ENCODE measurements at regions not wholly inside any gene's neighbourhood (a gene's known extent, or its start where the extent isn't known, plus 50 kb on each side); places are given as distances from the start of the nearest gene placed in this dataset.

- no peak for FAIRE-seq
These were observed 64.2 kb downstream of the LLPH start for GRCh38 chr12:66066137-66066928.

- FAIRE-seq: no peak
These were observed 64.9 kb downstream of the LLPH start for GRCh38 chr12:66065641-66066136.

GRCh38 chr12:66065150-66065549 lies 65.4 kb downstream of the LLPH start:
- FAIRE-seq: no peak

- no peak for FAIRE-seq
These were observed 66.6 kb downstream of the LLPH start for GRCh38 chr12:66063916-66064315.

GRCh38 chr12:66062290-66062625 lies 68.3 kb downstream of the LLPH start:
- FAIRE-seq: no peak

GRCh38 chr12:66061557-66062289 lies 68.8 kb downstream of the LLPH start:
- no peak for FAIRE-seq

GRCh38 chr12:66061076-66061475 lies 69.5 kb downstream of the LLPH start:
- FAIRE-seq: no peak

GRCh38 chr12:66060163-66060907 lies 70.2 kb downstream of the LLPH start:
- no peak for FAIRE-seq

GRCh38 chr12:66059666-66060065 lies 70.9 kb downstream of the LLPH start:
- no peak for FAIRE-seq

GRCh38 chr12:66058554-66058953 lies 72.0 kb downstream of the LLPH start:
- no peak for FAIRE-seq

GRCh38 chr12:66055837-66056319 lies 74.7 kb downstream of the LLPH start:
- FAIRE-seq: no peak

- no peak for FAIRE-seq
These were observed 77.4 kb downstream of the LLPH start for GRCh38 chr12:66052988-66053615.

GRCh38 chr12:66051361-66051760 lies 79.2 kb downstream of the LLPH start:
- FAIRE-seq: no peak

- FAIRE-seq: no peak
These were observed 79.9 kb downstream of the LLPH start for GRCh38 chr12:66050610-66051009.

GRCh38 chr12:66050283-66050576 lies 80.3 kb downstream of the LLPH start:
- FAIRE-seq: no peak

GRCh38 chr12:66049538-66050282 lies 80.8 kb downstream of the LLPH start:
- FAIRE-seq: no peak

- FAIRE-seq: no peak
These were observed 81.6 kb downstream of the LLPH start for GRCh38 chr12:66048835-66049537.

- no peak for FAIRE-seq
These were observed 82.2 kb downstream of the LLPH start for GRCh38 chr12:66048218-66048834.

- no peak for FAIRE-seq
These were observed 83.0 kb downstream of the LLPH start for GRCh38 chr12:66047411-66048021.

- FAIRE-seq: no peak
These were observed 85.0 kb downstream of the LLPH start for GRCh38 chr12:66045506-66045905.

GRCh38 chr12:66044731-66045130 lies 85.8 kb downstream of the LLPH start:
- no peak for FAIRE-seq
